ENCODE measurements at regions not wholly inside any gene's neighbourhood (a gene's known extent, or its start where the extent isn't known, plus 50 kb on each side); places are given as distances from the start of the nearest gene placed in this dataset.

- TF ChIP-seq POLR2A (IDR thresholded peaks at IDR 0.05; ENCODE audit: low read depth) (no peak), CTCF (IDR thresholded peaks at IDR 0.05) (no peak)
Observed at GRCh38 chr11:119547511-119547910, 124.5 kb upstream of the THY1 start.
